Lower lobe of right lung (tissue), 2 donors: ENCODE measurements at regions not wholly inside any gene's neighbourhood (a gene's known extent, or its start where the extent isn't known, plus 50 kb on each side); places are given as distances from the start of the nearest gene placed in this dataset.
"Not testable (repeated sequence)": the region's sequence is repeated elsewhere in the genome, so short reads cannot be mapped to it uniquely, and the experiment has no call there.

ENCODE experiments used
- ATAC-seq, 2 donors: fragments of 200-7000 bp; cut with Tn5 transposase; one replicate each; pipeline ENCODE4 v1.9.1; 2020 to 2022; ENCODE audit warnings: mild to moderate bottlenecking in 2 of 2, moderate library complexity in 2 of 2
- DNase-seq: peaks from one replicate; pipeline ENCODE4 v3.0.0-alpha.2; 2020
- H3K27ac ChIP-seq: fragments of 200-600 bp; one replicate; pipeline ENCODE4 v1.8.0; 2022
- H3K27me3 ChIP-seq: fragments of 200-600 bp; one replicate; pipeline ENCODE4 v1.8.0; 2022; ENCODE audit warnings: low read depth
- H3K36me3 ChIP-seq: fragments of 200-600 bp; one replicate; pipeline ENCODE4 v1.8.0; 2022; ENCODE audit warnings: mild to moderate bottlenecking
- H3K4me1 ChIP-seq: fragments of 200-600 bp; one replicate; pipeline ENCODE4 v1.8.0; 2022
- H3K4me3 ChIP-seq: fragments of 200-600 bp; one replicate; pipeline ENCODE4 v1.8.0; 2022; ENCODE audit warnings: mild to moderate bottlenecking
- H3K9me3 ChIP-seq: fragments of 200-600 bp; one replicate; pipeline ENCODE4 v1.8.0; 2022
- intact Hi-C: fragments of 100-400 bp; cut with DNase I; formaldehyde crosslinking; loops from one replicate; pipeline ENCODE4 v1.11.0; 2022
- TF ChIP-seq, protein P1 (sequence below): fragments of 200-600 bp; IDR thresholded peaks from one replicate; pipeline ENCODE4 v1.8.0; 2022; ENCODE audit warnings: antibody characterized with exemption, mild to moderate bottlenecking
- donor health status: DM: no; HTN: yes; CAD: no; lungs with severe emphysema.

DNA sequence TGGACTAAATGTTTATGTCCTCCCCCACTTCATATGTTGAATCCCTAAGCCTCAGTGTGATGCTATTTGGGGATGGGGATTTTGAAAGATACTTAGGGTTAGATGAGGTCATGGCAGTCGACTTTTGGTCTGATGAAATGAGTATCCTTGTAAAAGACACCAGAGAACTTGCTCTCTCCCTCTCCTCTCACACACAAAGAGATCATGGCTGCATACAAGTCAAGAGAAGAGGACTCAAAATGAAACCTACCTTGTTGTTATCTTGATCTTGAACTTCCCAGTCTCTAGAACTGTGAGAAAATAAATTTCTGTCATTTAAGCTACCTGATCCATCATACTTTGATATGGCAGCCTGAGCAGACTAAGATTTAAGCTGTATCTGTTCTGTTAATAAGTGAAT, 144.0 kb upstream of the HAPLN1 start:
- TF ChIP-seq, protein P1, sequence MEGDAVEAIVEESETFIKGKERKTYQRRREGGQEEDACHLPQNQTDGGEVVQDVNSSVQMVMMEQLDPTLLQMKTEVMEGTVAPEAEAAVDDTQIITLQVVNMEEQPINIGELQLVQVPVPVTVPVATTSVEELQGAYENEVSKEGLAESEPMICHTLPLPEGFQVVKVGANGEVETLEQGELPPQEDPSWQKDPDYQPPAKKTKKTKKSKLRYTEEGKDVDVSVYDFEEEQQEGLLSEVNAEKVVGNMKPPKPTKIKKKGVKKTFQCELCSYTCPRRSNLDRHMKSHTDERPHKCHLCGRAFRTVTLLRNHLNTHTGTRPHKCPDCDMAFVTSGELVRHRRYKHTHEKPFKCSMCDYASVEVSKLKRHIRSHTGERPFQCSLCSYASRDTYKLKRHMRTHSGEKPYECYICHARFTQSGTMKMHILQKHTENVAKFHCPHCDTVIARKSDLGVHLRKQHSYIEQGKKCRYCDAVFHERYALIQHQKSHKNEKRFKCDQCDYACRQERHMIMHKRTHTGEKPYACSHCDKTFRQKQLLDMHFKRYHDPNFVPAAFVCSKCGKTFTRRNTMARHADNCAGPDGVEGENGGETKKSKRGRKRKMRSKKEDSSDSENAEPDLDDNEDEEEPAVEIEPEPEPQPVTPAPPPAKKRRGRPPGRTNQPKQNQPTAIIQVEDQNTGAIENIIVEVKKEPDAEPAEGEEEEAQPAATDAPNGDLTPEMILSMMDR = no peak

GRCh38 chr5:83857341-83857740, 136.7 kb upstream of the HAPLN1 start:
- H3K9me3 ChIP-seq = no peaks in the 10 kb centered on the region
- DNase-seq = no peak
- intact Hi-C loops = no loop called here
- H3K27ac ChIP-seq = no peak overlapping the region
- ATAC-seq = peak in 1 of 2 donors; percentile 32
- no peaks in the 10 kb centered on the region for H3K36me3 ChIP-seq
- TF ChIP-seq, protein P1 = no peak
- H3K4me3 ChIP-seq = no peak overlapping the region
- H3K27me3 ChIP-seq = no peaks in the 10 kb centered on the region
- no peaks in the 10 kb centered on the region for H3K4me1 ChIP-seq

More for the DNA sequence above, 144.0 kb upstream of the HAPLN1 start:
- no peak overlapping the region for H3K4me3 ChIP-seq
- no peak overlapping the region for H3K27ac ChIP-seq
- no peaks in the 10 kb centered on the region for H3K4me1 ChIP-seq
- H3K36me3 ChIP-seq = no peaks in the 10 kb centered on the region
- intact Hi-C loops = no loop called here
- H3K27me3 ChIP-seq = no peaks in the 10 kb centered on the region
- no peak for ATAC-seq
- DNase-seq = no peak
- H3K9me3 ChIP-seq = no peaks in the 10 kb centered on the region

GRCh38 chr5:83856881-83857280, 136.2 kb upstream of the HAPLN1 start:
- TF ChIP-seq, protein P1 = no peak
- Histone ChIP-seq H3K27me3 (no peaks in the 10 kb centered on the region), H3K4me1 (no peaks in the 10 kb centered on the region), H3K27ac (no peak overlapping the region), H3K4me3 (no peak overlapping the region), H3K9me3 (no peaks in the 10 kb centered on the region), H3K36me3 (no peaks in the 10 kb centered on the region)
- DNase-seq = no peak
- intact Hi-C loops = no loop called here
- ATAC-seq = peak in 1 of 2 donors; percentile 61

DNA sequence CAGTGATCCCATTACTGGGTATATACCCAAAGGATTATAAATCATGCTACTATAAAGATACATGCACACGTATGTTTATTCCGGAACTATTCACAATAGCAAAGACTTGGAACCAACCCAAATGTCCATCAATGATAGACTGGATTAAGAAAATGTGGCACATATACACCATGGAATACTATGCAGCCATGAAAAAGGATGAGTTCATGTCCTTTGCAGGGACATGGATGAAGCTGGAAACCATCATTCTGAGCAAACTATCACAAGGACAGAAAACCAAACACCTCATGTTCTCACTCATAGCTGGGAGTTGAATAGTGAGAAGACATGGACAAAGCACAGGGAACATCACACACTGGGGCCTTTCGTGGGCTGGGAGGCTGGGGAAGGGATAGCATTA, 129.8 kb upstream of the HAPLN1 start:
- H3K27me3 ChIP-seq, H3K4me1 ChIP-seq, H3K9me3 ChIP-seq, DNase-seq, H3K36me3 ChIP-seq, ATAC-seq, H3K4me3 ChIP-seq, H3K27ac ChIP-seq, intact Hi-C loops: not testable (repeated sequence)

- Histone ChIP-seq H3K27me3 (no peaks in the 10 kb centered on the region), H3K4me3 (no peak overlapping the region), H3K36me3 (no peaks in the 10 kb centered on the region), H3K9me3 (no peaks in the 10 kb centered on the region), H3K27ac (no peak overlapping the region), H3K4me1 (peaks cover 3% of the 10 kb centered on the region)
- TF ChIP-seq, protein P1 = no peak
- DNase-seq (no peak), ATAC-seq (no peak)
- intact Hi-C loops = no loop called here
Observed at GRCh38 chr5:83848941-83849340, 128.3 kb upstream of the HAPLN1 start.

DNA sequence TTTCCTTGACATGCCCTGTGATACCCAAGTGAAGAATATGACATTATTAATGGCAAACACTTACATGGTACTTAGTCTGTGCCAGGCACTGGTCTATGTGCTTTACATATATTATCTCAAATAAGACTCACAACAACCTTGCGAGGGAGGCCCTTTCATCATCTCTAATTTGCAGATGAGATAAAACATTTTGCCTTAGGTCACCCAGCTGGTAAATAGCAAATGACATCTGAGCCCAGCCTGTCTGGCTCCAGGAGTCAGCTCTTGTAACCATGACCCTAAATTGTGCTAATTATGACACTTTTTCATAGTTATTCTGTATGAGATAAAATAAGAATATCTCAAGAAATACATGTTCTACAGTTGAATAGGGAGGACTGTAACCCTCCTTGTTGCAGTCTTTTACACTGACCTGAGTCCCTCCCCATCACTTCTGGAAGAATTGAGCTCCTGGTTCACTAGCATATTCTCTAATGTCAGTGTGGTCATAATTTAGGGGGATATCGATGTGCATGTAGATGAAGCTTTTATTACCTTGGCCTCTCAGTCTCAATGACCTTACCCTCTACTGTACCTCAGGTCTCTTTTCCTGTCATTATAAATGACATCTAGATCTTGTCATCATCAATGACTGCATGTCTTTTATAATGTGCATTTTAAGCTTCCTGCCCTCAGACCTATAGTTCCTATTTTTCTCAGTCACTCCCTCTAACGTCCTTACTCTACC, 126.1 kb upstream of the HAPLN1 start:
- intact Hi-C loops = no loop called here
- TF ChIP-seq, protein P1 = no peak
- Histone ChIP-seq H3K27me3 (no peaks in the 10 kb centered on the region), H3K4me3 (no peak overlapping the region), H3K36me3 (no peaks in the 10 kb centered on the region), H3K4me1 (peaks cover 3% of the 10 kb centered on the region), H3K27ac (no peak overlapping the region), H3K9me3 (no peaks in the 10 kb centered on the region)
- no peak for ATAC-seq
- no peak for DNase-seq
